ENCODE measurements at regions not wholly inside any gene's neighbourhood (a gene's known extent, or its start where the extent isn't known, plus 50 kb on each side); places are given as distances from the start of the nearest gene placed in this dataset.
"Not testable (repeated sequence)": the region's sequence is repeated elsewhere in the genome, so short reads cannot be mapped to it uniquely, and the experiment has no call there.

- H3K9ac ChIP-seq (ENCODE audit: insufficient read depth, low read length), result no peak overlapping the region
- peak in 1 of 2 donors; percentile 3 for DNase-seq (ENCODE audit: low read depth in 2 of 2)
These were observed 142.9 kb downstream of the TPBG start for GRCh38 chr6:82506526-82506925.

DNA sequence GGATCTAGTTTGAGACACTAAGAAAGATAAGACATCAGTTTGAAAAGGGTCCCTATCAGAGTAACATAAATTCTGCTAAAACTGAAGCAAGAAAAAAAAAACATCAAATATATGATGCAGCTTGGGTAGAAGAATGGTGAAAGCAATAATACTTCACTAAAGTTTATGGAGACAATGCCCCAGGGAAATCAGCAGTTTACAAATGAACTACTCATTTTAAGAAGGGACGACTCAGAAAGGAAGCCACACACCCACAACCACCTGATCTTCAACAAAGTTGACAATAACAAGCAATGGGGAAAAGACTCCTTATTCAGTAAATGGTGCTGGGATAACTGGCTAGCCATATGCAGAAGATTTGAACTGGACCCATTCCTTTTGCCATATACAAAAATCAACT lies 143.5 kb downstream of the TPBG start:
- peak in 1 of 2 donors; percentile 51 for DNase-seq (ENCODE audit: low read depth in 2 of 2)

More at GRCh38 chr6:82506526-82506925, 142.9 kb downstream of the TPBG start:
- no peaks in the 10 kb centered on the region for H3K27me3 ChIP-seq (ENCODE audit: control insufficient read depth, insufficient read depth, low read length)
- H3K27ac ChIP-seq (ENCODE audit: insufficient read depth, low read length), result no peak overlapping the region
- no peaks in the 10 kb centered on the region for H3K79me2 ChIP-seq (ENCODE audit: control insufficient read depth, insufficient read depth, low read length)
- no peak overlapping the region for H3K4me3 ChIP-seq (replicated peaks in 1 of 4; ENCODE audit: control extremely low read depth in 1 of 4, insufficient read depth in 1 of 4, low read depth in 3 of 4, low read length in 4 of 4)
- no peaks in the 10 kb centered on the region for H3K4me1 ChIP-seq (ENCODE audit: control insufficient read depth, extremely low read depth, insufficient read depth, low read length)
- no peak overlapping the region for H3K4me2 ChIP-seq (ENCODE audit: extremely low read depth, insufficient read depth, low read length)
- TF ChIP-seq EZH2 (IDR thresholded peaks at IDR 0.05; ENCODE audit: low read length, missing control alignments) (no peak), CTCF (conservative IDR thresholded peaks at IDR 0.05 in 1 of 2, IDR thresholded peaks at IDR 0.05 in 1 of 2; ENCODE audit: low read depth in 1 of 2, low read length in 2 of 2) (no peak)
- no peak overlapping the region for H2AFZ ChIP-seq (ENCODE audit: low read length)
- no peaks in the 10 kb centered on the region for H3K36me3 ChIP-seq (ENCODE audit: control insufficient read depth, insufficient read depth, low read length)
- H4K20me1 ChIP-seq (ENCODE audit: control insufficient read depth, extremely low read depth, insufficient read depth, low read length), result no peaks in the 10 kb centered on the region
- no peaks in the 10 kb centered on the region for H3K9me3 ChIP-seq (ENCODE audit: control insufficient read depth, insufficient read depth, low read depth, low read length)

DNA sequence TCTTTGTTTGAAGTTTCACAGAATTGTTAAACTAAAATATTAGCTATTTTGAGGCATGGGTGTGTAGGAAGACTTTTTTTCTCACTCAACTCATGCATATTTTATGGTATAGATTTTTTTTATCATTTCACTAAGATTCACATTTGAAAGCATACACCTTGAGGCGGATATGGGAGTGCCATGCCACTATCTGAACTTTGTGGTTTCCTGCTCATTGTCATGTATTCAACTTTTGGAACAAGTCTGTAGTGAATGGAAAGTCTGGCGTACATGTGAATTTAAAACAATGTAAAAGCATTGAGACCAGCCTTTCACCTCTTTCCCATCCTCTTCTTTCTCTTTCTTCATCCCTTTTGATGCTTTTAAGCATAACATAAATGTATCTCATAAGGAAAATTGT lies 147.9 kb downstream of the TPBG start:
- TF ChIP-seq CTCF (conservative IDR thresholded peaks at IDR 0.05 in 1 of 2, IDR thresholded peaks at IDR 0.05 in 1 of 2; ENCODE audit: low read depth in 1 of 2, low read length in 2 of 2) (no peak), EZH2 (IDR thresholded peaks at IDR 0.05; ENCODE audit: low read length, missing control alignments) (no peak)
- Histone ChIP-seq H3K4me2 (ENCODE audit: extremely low read depth, insufficient read depth, low read length) (no peak overlapping the region), H3K4me1 (ENCODE audit: control insufficient read depth, extremely low read depth, insufficient read depth, low read length) (no peaks in the 10 kb centered on the region), H2AFZ (ENCODE audit: low read length) (no peak overlapping the region), H4K20me1 (ENCODE audit: control insufficient read depth, extremely low read depth, insufficient read depth, low read length) (no peaks in the 10 kb centered on the region), H3K27ac (ENCODE audit: insufficient read depth, low read length) (no peak overlapping the region), H3K36me3 (ENCODE audit: control insufficient read depth, insufficient read depth, low read length) (no peaks in the 10 kb centered on the region), H3K9ac (ENCODE audit: insufficient read depth, low read length) (no peak overlapping the region), H3K9me3 (ENCODE audit: control insufficient read depth, insufficient read depth, low read depth, low read length) (no peaks in the 10 kb centered on the region), H3K79me2 (ENCODE audit: control insufficient read depth, insufficient read depth, low read length) (no peaks in the 10 kb centered on the region), H3K4me3 (replicated peaks in 1 of 4; ENCODE audit: control extremely low read depth in 1 of 4, insufficient read depth in 1 of 4, low read depth in 3 of 4, low read length in 4 of 4) (no peak overlapping the region), H3K27me3 (ENCODE audit: control insufficient read depth, insufficient read depth, low read length) (no peaks in the 10 kb centered on the region)
- no peak for DNase-seq (ENCODE audit: low read depth in 2 of 2)

More for the DNA sequence above, 143.5 kb downstream of the TPBG start:
- TF ChIP-seq EZH2 (IDR thresholded peaks at IDR 0.05; ENCODE audit: low read length, missing control alignments) (no peak), CTCF (conservative IDR thresholded peaks at IDR 0.05 in 1 of 2, IDR thresholded peaks at IDR 0.05 in 1 of 2; ENCODE audit: low read depth in 1 of 2, low read length in 2 of 2) (no peak)
- Histone ChIP-seq H2AFZ (ENCODE audit: low read length) (no peak overlapping the region), H3K4me2 (ENCODE audit: extremely low read depth, insufficient read depth, low read length) (no peak overlapping the region), H3K36me3 (ENCODE audit: control insufficient read depth, insufficient read depth, low read length) (no peaks in the 10 kb centered on the region), H3K4me3 (replicated peaks in 1 of 4; ENCODE audit: control extremely low read depth in 1 of 4, insufficient read depth in 1 of 4, low read depth in 3 of 4, low read length in 4 of 4) (no peak overlapping the region), H3K9ac (ENCODE audit: insufficient read depth, low read length) (no peak overlapping the region), H3K27ac (ENCODE audit: insufficient read depth, low read length) (no peak overlapping the region), H3K9me3 (ENCODE audit: control insufficient read depth, insufficient read depth, low read depth, low read length) (no peaks in the 10 kb centered on the region), H3K4me1 (ENCODE audit: control insufficient read depth, extremely low read depth, insufficient read depth, low read length) (no peaks in the 10 kb centered on the region), H4K20me1 (ENCODE audit: control insufficient read depth, extremely low read depth, insufficient read depth, low read length) (no peaks in the 10 kb centered on the region), H3K27me3 (ENCODE audit: control insufficient read depth, insufficient read depth, low read length) (no peaks in the 10 kb centered on the region), H3K79me2 (ENCODE audit: control insufficient read depth, insufficient read depth, low read length) (no peaks in the 10 kb centered on the region)

GRCh38 chr6:82517896-82518295 lies 154.3 kb downstream of the TPBG start:
- not testable (repeated sequence) for H3K27ac ChIP-seq (ENCODE audit: insufficient read depth, low read length); H4K20me1 ChIP-seq (ENCODE audit: control insufficient read depth, extremely low read depth, insufficient read depth, low read length); H3K4me2 ChIP-seq (ENCODE audit: extremely low read depth, insufficient read depth, low read length); H3K9ac ChIP-seq (ENCODE audit: insufficient read depth, low read length); DNase-seq (ENCODE audit: low read depth in 2 of 2); H3K27me3 ChIP-seq (ENCODE audit: control insufficient read depth, insufficient read depth, low read length); H3K4me3 ChIP-seq (replicated peaks in 1 of 4; ENCODE audit: control extremely low read depth in 1 of 4, insufficient read depth in 1 of 4, low read depth in 3 of 4, low read length in 4 of 4); H2AFZ ChIP-seq (ENCODE audit: low read length); H3K4me1 ChIP-seq (ENCODE audit: control insufficient read depth, extremely low read depth, insufficient read depth, low read length); H3K9me3 ChIP-seq (ENCODE audit: control insufficient read depth, insufficient read depth, low read depth, low read length); H3K36me3 ChIP-seq (ENCODE audit: control insufficient read depth, insufficient read depth, low read length); H3K79me2 ChIP-seq (ENCODE audit: control insufficient read depth, insufficient read depth, low read length)

All from fibroblast of lung (primary cell).